ENCODE measurements at regions not wholly inside any gene's neighbourhood (a gene's known extent, or its start where the extent isn't known, plus 50 kb on each side); places are given as distances from the start of the nearest gene placed in this dataset.

- TF ChIP-seq SFPQ (IDR thresholded peaks at IDR 0.05; ENCODE audit: low read depth, low read length) (no peak), MAFK (IDR thresholded peaks at IDR 0.05; ENCODE audit: low read length) (no peak), NFE2L1 (tag; IDR thresholded peaks at IDR 0.05; ENCODE audit: borderline replicate concordance, low read depth) (no peak), SNIP1 (IDR thresholded peaks at IDR 0.05; ENCODE audit: low read depth) (no peak), SMARCC2 (IDR thresholded peaks at IDR 0.05; ENCODE audit: low read depth) (no peak), HNRNPUL1 (IDR thresholded peaks at IDR 0.05; ENCODE audit: low read length) (no peak), CUX1 (CRISPR knock-in tag; IDR thresholded peaks at IDR 0.05) (no peak), DEAF1 (CRISPR knock-in tag; IDR thresholded peaks at IDR 0.05) (no peak), CXXC5 (CRISPR knock-in tag; IDR thresholded peaks at IDR 0.05) (no peak), OTX1 (CRISPR knock-in tag; IDR thresholded peaks at IDR 0.05) (no peak)
These were observed 801.2 kb upstream of the GOT2 start (continued) for GRCh38 chr16:59535298-59535697.
